ENCODE measurements at regions not wholly inside any gene's neighbourhood (a gene's known extent, or its start where the extent isn't known, plus 50 kb on each side); places are given as distances from the start of the nearest gene placed in this dataset.

- BruUV-seq (replicated peaks) = no TSS peak
- ChIA-PET CTCF (no interaction called here), POLR2A (no interaction called here)
- Histone ChIP-seq H3K4me1 (ENCODE audit: control insufficient read depth, extremely low read depth, insufficient read depth, low read length) (no peaks in the 10 kb centered on the region), H3K36me3 (ENCODE audit: control insufficient read depth in 2 of 2, extremely low read depth in 1 of 2, insufficient read depth in 2 of 2, low read length in 2 of 2) (no peaks in the 10 kb centered on the region), H3K27me3 (ENCODE audit: control insufficient read depth in 2 of 2, insufficient read depth in 2 of 2, low read length in 2 of 2) (no peaks in the 10 kb centered on the region), H2AFZ (ENCODE audit: low read depth, low read length) (no peak overlapping the region), H3K9me3 (replicated peaks; ENCODE audit: control insufficient read depth, insufficient read depth, low read length) (no peaks in the 10 kb centered on the region), H3K4me3 (replicated peaks in 1 of 3; ENCODE audit: insufficient read depth in 1 of 3, low read depth in 1 of 3, low read length in 3 of 3) (no peak overlapping the region), H3K4me2 (ENCODE audit: insufficient read depth, low read length) (no peak overlapping the region), H3K9me1 (replicated peaks; ENCODE audit: control insufficient read depth, extremely low read depth, insufficient read depth, low read length) (no peaks in the 10 kb centered on the region), H4K20me1 (replicated peaks; ENCODE audit: control insufficient read depth, extremely low read depth, insufficient read depth, low read length) (no peaks in the 10 kb centered on the region), H3K9ac (replicated peaks; ENCODE audit: extremely low read depth, insufficient read depth, low read length) (no peak overlapping the region), H3K79me2 (ENCODE audit: control insufficient read depth, insufficient read depth, low read length) (no peaks in the 10 kb centered on the region), H3K27ac (ENCODE audit: insufficient read depth, low read depth, low read length) (no peak overlapping the region)
- TF ChIP-seq POLR2AphosphoS5 (IDR thresholded peaks at IDR 0.05; ENCODE audit: insufficient read depth, low read depth, low read length) = no peak
- no peak for TF ChIP-seq CTCF (IDR thresholded peaks at IDR 0.05; ENCODE audit: extremely low read depth in 1 of 2, insufficient read depth in 1 of 2, low read depth in 1 of 2, low read length in 2 of 2)
- no peak for TF ChIP-seq EZH2 (IDR thresholded peaks at IDR 0.05; ENCODE audit: borderline replicate concordance, low read depth, low read length, severe bottlenecking)
- TF ChIP-seq MYC (IDR thresholded peaks at IDR 0.05; ENCODE audit: low read depth, low read length) = no peak
- no peak for TF ChIP-seq JUN (IDR thresholded peaks at IDR 0.05; ENCODE audit: borderline replicate concordance, insufficient read depth, insufficient read length, low read depth)
- no peak for TF ChIP-seq POLR2A (IDR thresholded peaks at IDR 0.05; ENCODE audit: low read depth, low read length)
- no peak for TF ChIP-seq GATA2 (IDR thresholded peaks at IDR 0.05; ENCODE audit: insufficient read depth, insufficient read length, low read depth, low read length)
- intact Hi-C loops (cut with micrococcal nuclease) = no loop called here
- FAIRE-seq = no peak
- dilution Hi-C loops (cut with MboI; ENCODE audit: extremely low pct_ligation_motif_present, low sequenced_read_pairs) = no loop called here
- no peak for DNase-seq (ENCODE audit: low read depth, low spot score)
Observed at GRCh38 chr2:128715360-128715759, 396.7 kb upstream of the HS6ST1 start.

- ChIA-PET POLR2A (no interaction called here), CTCF (no interaction called here)
- no peak for FAIRE-seq
- H3K27ac ChIP-seq (ENCODE audit: insufficient read depth, low read depth, low read length) = no peak overlapping the region
- DNase-seq (ENCODE audit: low read depth, low spot score) = no peak
- no peaks in the 10 kb centered on the region for H4K20me1 ChIP-seq (replicated peaks; ENCODE audit: control insufficient read depth, extremely low read depth, insufficient read depth, low read length)
- H3K27me3 ChIP-seq (ENCODE audit: control insufficient read depth in 2 of 2, insufficient read depth in 2 of 2, low read length in 2 of 2) = no peaks in the 10 kb centered on the region
- no peaks in the 10 kb centered on the region for H3K79me2 ChIP-seq (ENCODE audit: control insufficient read depth, insufficient read depth, low read length)
- no peaks in the 10 kb centered on the region for H3K36me3 ChIP-seq (ENCODE audit: control insufficient read depth in 2 of 2, extremely low read depth in 1 of 2, insufficient read depth in 2 of 2, low read length in 2 of 2)
- dilution Hi-C loops (cut with MboI; ENCODE audit: extremely low pct_ligation_motif_present, low sequenced_read_pairs) (no loop called here), intact Hi-C loops (cut with micrococcal nuclease) (no loop called here)
- H3K4me3 ChIP-seq (replicated peaks in 1 of 3; ENCODE audit: insufficient read depth in 1 of 3, low read depth in 1 of 3, low read length in 3 of 3) = no peak overlapping the region
- no peaks in the 10 kb centered on the region for H3K9me3 ChIP-seq (replicated peaks; ENCODE audit: control insufficient read depth, insufficient read depth, low read length)
- H3K9me1 ChIP-seq (replicated peaks; ENCODE audit: control insufficient read depth, extremely low read depth, insufficient read depth, low read length) = no peaks in the 10 kb centered on the region
- BruUV-seq (replicated peaks) = no TSS peak
- H3K4me2 ChIP-seq (ENCODE audit: insufficient read depth, low read length) = no peak overlapping the region
- no peak overlapping the region for H3K9ac ChIP-seq (replicated peaks; ENCODE audit: extremely low read depth, insufficient read depth, low read length)
- H2AFZ ChIP-seq (ENCODE audit: low read depth, low read length) = no peak overlapping the region
- no peaks in the 10 kb centered on the region for H3K4me1 ChIP-seq (ENCODE audit: control insufficient read depth, extremely low read depth, insufficient read depth, low read length)
- no peak for TF ChIP-seq MAX (IDR thresholded peaks at IDR 0.05; ENCODE audit: insufficient read depth, insufficient read length)
- no peak for TF ChIP-seq MYC (IDR thresholded peaks at IDR 0.05; ENCODE audit: low read depth, low read length)
- no peak for TF ChIP-seq CTCF (IDR thresholded peaks at IDR 0.05; ENCODE audit: extremely low read depth in 1 of 2, insufficient read depth in 1 of 2, low read depth in 1 of 2, low read length in 2 of 2)
- no peak for TF ChIP-seq FOS (IDR thresholded peaks at IDR 0.05; ENCODE audit: borderline replicate concordance, insufficient read depth, low read length)
- TF ChIP-seq GATA2 (IDR thresholded peaks at IDR 0.05; ENCODE audit: insufficient read depth, insufficient read length, low read depth, low read length) = no peak
- no peak for TF ChIP-seq POLR2AphosphoS5 (IDR thresholded peaks at IDR 0.05; ENCODE audit: insufficient read depth, low read depth, low read length)
Observed at GRCh38 chr2:128716299-128716721, 397.6 kb upstream of the HS6ST1 start.
